K562 (cell line): ENCODE measurements at regions not wholly inside any gene's neighbourhood (a gene's known extent, or its start where the extent isn't known, plus 50 kb on each side); places are given as distances from the start of the nearest gene placed in this dataset.

Experiments used
- BRD4 ChIP-seq: fragments of 200-600 bp; sonication (generic); IDR thresholded peaks from 2 replicates; pipeline ENCODE4 v1.6.1; 2017; ENCODE audit warnings: inconsistent platforms
- CREM ChIP-seq: IDR thresholded peaks from 2 replicates; pipeline ENCODE4 v1.6.1; 2014; ENCODE audit warnings: antibody characterized with exemption, low read depth
- KDM4B ChIP-seq, 2 experiments: fragments of 450-650 bp in 1 of 2; sonication (generic) in 1 of 2; IDR thresholded peaks; 2 replicates each; pipeline ENCODE4 v1.6.1; 2016 to 2017; ENCODE audit warnings: borderline replicate concordance in 2 of 2, antibody characterized with exemption in 1 of 2, low read depth in 1 of 2, mild to moderate bottlenecking in 1 of 2
- MTA1 ChIP-seq: fragments of 450-650 bp; IDR thresholded peaks from 2 replicates; pipeline ENCODE4 v1.6.1; 2017; ENCODE audit warnings: borderline replicate concordance
- NR1H2 ChIP-seq: sonication (generic); formaldehyde crosslinking; IDR thresholded peaks from 2 replicates; pipeline ENCODE4 v1.4.0; 2020; ENCODE audit warnings: mild to moderate bottlenecking, missing genetic modification reagents
- POLR2A ChIP-seq: fragments of 450-650 bp; conservative IDR thresholded peaks from 2 replicates; pipeline ENCODE4 v1.6.1; 2016
- SMC3 ChIP-seq: conservative IDR thresholded peaks from 2 replicates; pipeline ENCODE4 v1.6.1; 2011; ENCODE audit warnings: low read depth, low read length, improper control_type of control experiment; ENCODE audit not compliant: insufficient read depth
- ZFX ChIP-seq: sonication (generic); formaldehyde crosslinking; IDR thresholded peaks from 2 replicates; pipeline ENCODE4 v1.8.0; 2022; ENCODE audit warnings: mild to moderate bottlenecking, missing genetic modification reagents, moderate library complexity
- TF ChIP-seq, protein P1 (sequence below): fragments of 250-450 bp; sonication (Bioruptor Pico); IDR thresholded peaks from 2 replicates; pipeline ENCODE4 v1.9.0; 2021; ENCODE audit warnings: mild to moderate bottlenecking
- TF ChIP-seq, protein P2 (sequence below): fragments of 250-450 bp; sonication (Bioruptor Pico); IDR thresholded peaks from 2 replicates; pipeline ENCODE4 v1.9.0; 2021; ENCODE audit warnings: mild to moderate bottlenecking, inconsistent platforms
- TF ChIP-seq, protein P3 (sequence below): sonication (generic); formaldehyde crosslinking; IDR thresholded peaks from 2 replicates; pipeline ENCODE4 v1.8.0; 2022; ENCODE audit warnings: mild to moderate bottlenecking, missing genetic modification reagents

DNA sequence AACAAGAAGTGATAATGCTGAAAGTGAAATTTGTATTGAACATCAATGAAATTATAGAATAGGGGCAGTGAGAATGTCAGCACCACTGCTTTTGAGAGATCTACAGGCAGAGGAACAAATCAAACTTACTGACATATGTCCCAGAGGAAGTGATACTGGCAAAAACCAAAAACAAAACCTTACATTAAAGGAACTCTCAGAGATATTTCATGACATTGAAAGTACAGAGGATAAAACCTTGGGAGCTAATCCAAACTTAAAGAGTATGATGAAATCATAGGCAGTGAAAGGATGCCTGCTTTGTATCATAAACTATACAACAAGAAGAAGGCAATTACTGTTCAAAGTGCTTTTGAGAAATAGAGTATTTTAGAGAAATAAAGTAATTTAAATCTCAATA, 90.4 kb upstream of the SV2C start:
- TF ChIP-seq NR1H2 (CRISPR knock-in tag) (no peak), ZFX (CRISPR knock-in tag) (no peak), POLR2A (no peak), MTA1 (no peak), KDM4B (IDR thresholded peaks at IDR 0.05; ENCODE audit: borderline replicate concordance in 2 of 2, low read depth in 1 of 2) (no peak), BRD4 (no peak), CREM (no peak), SMC3 (no peak)
- TF ChIP-seq, protein P1, sequence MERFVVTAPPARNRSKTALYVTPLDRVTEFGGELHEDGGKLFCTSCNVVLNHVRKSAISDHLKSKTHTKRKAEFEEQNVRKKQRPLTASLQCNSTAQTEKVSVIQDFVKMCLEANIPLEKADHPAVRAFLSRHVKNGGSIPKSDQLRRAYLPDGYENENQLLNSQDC (CRISPR knock-in tag), result no peak
- TF ChIP-seq, protein P2, sequence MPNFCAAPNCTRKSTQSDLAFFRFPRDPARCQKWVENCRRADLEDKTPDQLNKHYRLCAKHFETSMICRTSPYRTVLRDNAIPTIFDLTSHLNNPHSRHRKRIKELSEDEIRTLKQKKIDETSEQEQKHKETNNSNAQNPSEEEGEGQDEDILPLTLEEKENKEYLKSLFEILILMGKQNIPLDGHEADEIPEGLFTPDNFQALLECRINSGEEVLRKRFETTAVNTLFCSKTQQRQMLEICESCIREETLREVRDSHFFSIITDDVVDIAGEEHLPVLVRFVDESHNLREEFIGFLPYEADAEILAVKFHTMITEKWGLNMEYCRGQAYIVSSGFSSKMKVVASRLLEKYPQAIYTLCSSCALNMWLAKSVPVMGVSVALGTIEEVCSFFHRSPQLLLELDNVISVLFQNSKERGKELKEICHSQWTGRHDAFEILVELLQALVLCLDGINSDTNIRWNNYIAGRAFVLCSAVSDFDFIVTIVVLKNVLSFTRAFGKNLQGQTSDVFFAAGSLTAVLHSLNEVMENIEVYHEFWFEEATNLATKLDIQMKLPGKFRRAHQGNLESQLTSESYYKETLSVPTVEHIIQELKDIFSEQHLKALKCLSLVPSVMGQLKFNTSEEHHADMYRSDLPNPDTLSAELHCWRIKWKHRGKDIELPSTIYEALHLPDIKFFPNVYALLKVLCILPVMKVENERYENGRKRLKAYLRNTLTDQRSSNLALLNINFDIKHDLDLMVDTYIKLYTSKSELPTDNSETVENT (CRISPR knock-in tag), result no peak
- TF ChIP-seq, protein P3, sequence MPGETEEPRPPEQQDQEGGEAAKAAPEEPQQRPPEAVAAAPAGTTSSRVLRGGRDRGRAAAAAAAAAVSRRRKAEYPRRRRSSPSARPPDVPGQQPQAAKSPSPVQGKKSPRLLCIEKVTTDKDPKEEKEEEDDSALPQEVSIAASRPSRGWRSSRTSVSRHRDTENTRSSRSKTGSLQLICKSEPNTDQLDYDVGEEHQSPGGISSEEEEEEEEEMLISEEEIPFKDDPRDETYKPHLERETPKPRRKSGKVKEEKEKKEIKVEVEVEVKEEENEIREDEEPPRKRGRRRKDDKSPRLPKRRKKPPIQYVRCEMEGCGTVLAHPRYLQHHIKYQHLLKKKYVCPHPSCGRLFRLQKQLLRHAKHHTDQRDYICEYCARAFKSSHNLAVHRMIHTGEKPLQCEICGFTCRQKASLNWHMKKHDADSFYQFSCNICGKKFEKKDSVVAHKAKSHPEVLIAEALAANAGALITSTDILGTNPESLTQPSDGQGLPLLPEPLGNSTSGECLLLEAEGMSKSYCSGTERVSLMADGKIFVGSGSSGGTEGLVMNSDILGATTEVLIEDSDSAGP, result no peak
